ENCODE measurements at regions not wholly inside any gene's neighbourhood (a gene's known extent, or its start where the extent isn't known, plus 50 kb on each side); places are given as distances from the start of the nearest gene placed in this dataset.

GRCh38 chrX:40380655-40381488 lies 199.9 kb upstream of the ATP6AP2 start:
- DNase-seq = no peak
- H3K27me3 ChIP-seq (ENCODE audit: low read length) = no peaks in the 10 kb centered on the region

GRCh38 chrX:40377684-40378083 lies 203.1 kb upstream of the ATP6AP2 start:
- H3K4me3 ChIP-seq (ENCODE audit: low read length) = no peak overlapping the region
- no peaks in the 10 kb centered on the region for H4K20me1 ChIP-seq (ENCODE audit: insufficient read depth, low read depth, low read length)
- no peak overlapping the region for H3K27ac ChIP-seq (ENCODE audit: low read length)
- H3K36me3 ChIP-seq (ENCODE audit: insufficient read depth, low read length) = no peaks in the 10 kb centered on the region
- H3K4me2 ChIP-seq (ENCODE audit: low read depth, low read length, poor library complexity, severe bottlenecking) = no peak overlapping the region
- no peak overlapping the region for H3K9ac ChIP-seq (ENCODE audit: low read length)
- no peak overlapping the region for H2AFZ ChIP-seq (ENCODE audit: low read length)
- H3K4me1 ChIP-seq (ENCODE audit: low read length) = peaks cover 5% of the 10 kb centered on the region
- DNase-seq = no peak
- no peaks in the 10 kb centered on the region for H3K27me3 ChIP-seq (ENCODE audit: low read length)
- H3K9me3 ChIP-seq (ENCODE audit: low read length) = no peaks in the 10 kb centered on the region
- no peaks in the 10 kb centered on the region for H3K79me2 ChIP-seq (ENCODE audit: low read length)
- no peaks in the 10 kb centered on the region for H3K9me2 ChIP-seq (replicated peaks; ENCODE audit: insufficient read depth, low read length)

More at GRCh38 chrX:40380655-40381488, 199.9 kb upstream of the ATP6AP2 start:
- Histone ChIP-seq H2AFZ (ENCODE audit: low read length) (no peak overlapping the region), H3K9ac (ENCODE audit: low read length) (no peak overlapping the region), H3K79me2 (ENCODE audit: low read length) (no peaks in the 10 kb centered on the region), H4K20me1 (ENCODE audit: insufficient read depth, low read depth, low read length) (no peaks in the 10 kb centered on the region), H3K9me2 (replicated peaks; ENCODE audit: insufficient read depth, low read length) (no peaks in the 10 kb centered on the region), H3K9me3 (ENCODE audit: low read length) (no peaks in the 10 kb centered on the region), H3K27ac (ENCODE audit: low read length) (no peak overlapping the region), H3K4me2 (ENCODE audit: low read depth, low read length, poor library complexity, severe bottlenecking) (no peak overlapping the region), H3K36me3 (ENCODE audit: insufficient read depth, low read length) (no peaks in the 10 kb centered on the region), H3K4me3 (ENCODE audit: low read length) (no peak overlapping the region), H3K4me1 (ENCODE audit: low read length) (peaks cover 5% of the 10 kb centered on the region)

GRCh38 chrX:40374486-40374885 lies 206.3 kb upstream of the ATP6AP2 start:
- Histone ChIP-seq H3K9me3 (ENCODE audit: low read length) (no peaks in the 10 kb centered on the region), H3K36me3 (ENCODE audit: insufficient read depth, low read length) (no peaks in the 10 kb centered on the region), H4K20me1 (ENCODE audit: insufficient read depth, low read depth, low read length) (no peaks in the 10 kb centered on the region), H3K4me1 (ENCODE audit: low read length) (peaks cover 5% of the 10 kb centered on the region), H2AFZ (ENCODE audit: low read length) (no peak overlapping the region), H3K27me3 (ENCODE audit: low read length) (no peaks in the 10 kb centered on the region), H3K9me2 (replicated peaks; ENCODE audit: insufficient read depth, low read length) (no peaks in the 10 kb centered on the region), H3K9ac (ENCODE audit: low read length) (no peak overlapping the region), H3K4me3 (ENCODE audit: low read length) (no peak overlapping the region), H3K79me2 (ENCODE audit: low read length) (no peaks in the 10 kb centered on the region), H3K27ac (ENCODE audit: low read length) (no peak overlapping the region), H3K4me2 (ENCODE audit: low read depth, low read length, poor library complexity, severe bottlenecking) (no peak overlapping the region)
- no peak for DNase-seq

GRCh38 chrX:40373641-40374040 lies 207.1 kb upstream of the ATP6AP2 start:
- Histone ChIP-seq H3K27me3 (ENCODE audit: low read length) (no peaks in the 10 kb centered on the region), H3K9me3 (ENCODE audit: low read length) (no peaks in the 10 kb centered on the region), H3K27ac (ENCODE audit: low read length) (no peak overlapping the region), H3K4me2 (ENCODE audit: low read depth, low read length, poor library complexity, severe bottlenecking) (no peak overlapping the region), H3K79me2 (ENCODE audit: low read length) (no peaks in the 10 kb centered on the region), H2AFZ (ENCODE audit: low read length) (no peak overlapping the region), H3K9me2 (replicated peaks; ENCODE audit: insufficient read depth, low read length) (no peaks in the 10 kb centered on the region), H3K9ac (ENCODE audit: low read length) (no peak overlapping the region), H3K4me1 (ENCODE audit: low read length) (peaks cover 5% of the 10 kb centered on the region), H3K4me3 (ENCODE audit: low read length) (no peak overlapping the region), H4K20me1 (ENCODE audit: insufficient read depth, low read depth, low read length) (no peaks in the 10 kb centered on the region), H3K36me3 (ENCODE audit: insufficient read depth, low read length) (no peaks in the 10 kb centered on the region)
- no peak for DNase-seq

GRCh38 chrX:40373025-40373424 lies 207.7 kb upstream of the ATP6AP2 start:
- Histone ChIP-seq H3K9ac (ENCODE audit: low read length) (no peak overlapping the region), H4K20me1 (ENCODE audit: insufficient read depth, low read depth, low read length) (no peaks in the 10 kb centered on the region), H3K9me3 (ENCODE audit: low read length) (no peaks in the 10 kb centered on the region), H3K4me3 (ENCODE audit: low read length) (no peak overlapping the region), H2AFZ (ENCODE audit: low read length) (no peak overlapping the region), H3K4me1 (ENCODE audit: low read length) (peaks cover 5% of the 10 kb centered on the region), H3K27me3 (ENCODE audit: low read length) (no peaks in the 10 kb centered on the region), H3K36me3 (ENCODE audit: insufficient read depth, low read length) (no peaks in the 10 kb centered on the region), H3K27ac (ENCODE audit: low read length) (no peak overlapping the region), H3K4me2 (ENCODE audit: low read depth, low read length, poor library complexity, severe bottlenecking) (no peak overlapping the region), H3K79me2 (ENCODE audit: low read length) (no peaks in the 10 kb centered on the region), H3K9me2 (replicated peaks; ENCODE audit: insufficient read depth, low read length) (no peaks in the 10 kb centered on the region)
- DNase-seq = no peak

- no peak for DNase-seq
- no peak overlapping the region for H3K27ac ChIP-seq (ENCODE audit: low read length)
- no peak overlapping the region for H3K4me3 ChIP-seq (ENCODE audit: low read length)
These were observed 209.4 kb upstream of the ATP6AP2 start for GRCh38 chrX:40371376-40371775.

GRCh38 chrX:40368611-40369061 lies 212.1 kb upstream of the ATP6AP2 start:
- Histone ChIP-seq H2AFZ (ENCODE audit: low read length) (no peak overlapping the region), H3K27me3 (ENCODE audit: low read length) (no peaks in the 10 kb centered on the region), H3K4me1 (ENCODE audit: low read length) (no peaks in the 10 kb centered on the region), H3K36me3 (ENCODE audit: insufficient read depth, low read length) (no peaks in the 10 kb centered on the region), H4K20me1 (ENCODE audit: insufficient read depth, low read depth, low read length) (no peaks in the 10 kb centered on the region), H3K9me2 (replicated peaks; ENCODE audit: insufficient read depth, low read length) (no peaks in the 10 kb centered on the region), H3K27ac (ENCODE audit: low read length) (no peak overlapping the region), H3K9me3 (ENCODE audit: low read length) (no peaks in the 10 kb centered on the region), H3K79me2 (ENCODE audit: low read length) (no peaks in the 10 kb centered on the region), H3K9ac (ENCODE audit: low read length) (no peak overlapping the region), H3K4me2 (ENCODE audit: low read depth, low read length, poor library complexity, severe bottlenecking) (no peak overlapping the region), H3K4me3 (ENCODE audit: low read length) (no peak overlapping the region)
- no peak for DNase-seq

More at GRCh38 chrX:40371376-40371775, 209.4 kb upstream of the ATP6AP2 start:
- Histone ChIP-seq H4K20me1 (ENCODE audit: insufficient read depth, low read depth, low read length) (no peaks in the 10 kb centered on the region), H3K4me2 (ENCODE audit: low read depth, low read length, poor library complexity, severe bottlenecking) (no peak overlapping the region), H3K4me1 (ENCODE audit: low read length) (peaks cover 4% of the 10 kb centered on the region), H3K9me3 (ENCODE audit: low read length) (no peaks in the 10 kb centered on the region), H3K36me3 (ENCODE audit: insufficient read depth, low read length) (no peaks in the 10 kb centered on the region), H3K27me3 (ENCODE audit: low read length) (no peaks in the 10 kb centered on the region), H3K9me2 (replicated peaks; ENCODE audit: insufficient read depth, low read length) (no peaks in the 10 kb centered on the region), H3K9ac (ENCODE audit: low read length) (no peak overlapping the region), H2AFZ (ENCODE audit: low read length) (no peak overlapping the region), H3K79me2 (ENCODE audit: low read length) (no peaks in the 10 kb centered on the region)

- H3K9me2 ChIP-seq (replicated peaks; ENCODE audit: insufficient read depth, low read length) = no peaks in the 10 kb centered on the region
- H3K79me2 ChIP-seq (ENCODE audit: low read length) = no peaks in the 10 kb centered on the region
- H3K27ac ChIP-seq (ENCODE audit: low read length) = no peak overlapping the region
- no peak overlapping the region for H3K4me3 ChIP-seq (ENCODE audit: low read length)
- H2AFZ ChIP-seq (ENCODE audit: low read length) = no peak overlapping the region
- H3K9me3 ChIP-seq (ENCODE audit: low read length) = no peaks in the 10 kb centered on the region
- no peaks in the 10 kb centered on the region for H3K36me3 ChIP-seq (ENCODE audit: insufficient read depth, low read length)
- no peaks in the 10 kb centered on the region for H3K27me3 ChIP-seq (ENCODE audit: low read length)
- H4K20me1 ChIP-seq (ENCODE audit: insufficient read depth, low read depth, low read length) = no peaks in the 10 kb centered on the region
- H3K4me2 ChIP-seq (ENCODE audit: low read depth, low read length, poor library complexity, severe bottlenecking) = no peak overlapping the region
- no peaks in the 10 kb centered on the region for H3K4me1 ChIP-seq (ENCODE audit: low read length)
- no peak for DNase-seq
- H3K9ac ChIP-seq (ENCODE audit: low read length) = no peak overlapping the region
These were observed 214.1 kb upstream of the ATP6AP2 start for GRCh38 chrX:40366661-40367060.

All from Karpas-422 (cell line).